Activated naive CD8-positive, alpha-beta T cell treated with anti-CD3 and anti-CD28 coated beads, Interleukin-2, amount 10 ng/mL, durations not matched to agents 7 days and 5 days (primary cell): ENCODE measurements at regions not wholly inside any gene's neighbourhood (a gene's known extent, or its start where the extent isn't known, plus 50 kb on each side); places are given as distances from the start of the nearest gene placed in this dataset.
"Not testable (repeated sequence)": the region's sequence is repeated elsewhere in the genome, so short reads cannot be mapped to it uniquely, and the experiment has no call there.

Source experiments
- ATAC-seq: fragments of 150-1000 bp; cut with Tn5 transposase; one replicate; pipeline ENCODE4 v1.10.0; 2021; ENCODE audit warnings: low read depth, moderate library complexity
- POLR2A ChIA-PET: fragments of 350-600 bp; sonication (Branson Sonifier 250); formaldehyde crosslinking; loops from one replicate; lab custom pipeline; 2021; ENCODE audit warnings: antibody characterized with exemption; lab: Charles Lee
- DNase-seq: peaks from one replicate; pipeline ENCODE4 v3.0.0; 2021
- H3K27ac Mint-ChIP-seq: one replicate; pipeline ENCODE4 v1.8.0; 2022; ENCODE audit warnings: mild to moderate bottlenecking, mixed read lengths
- H3K27me3 Mint-ChIP-seq: one replicate; pipeline ENCODE4 v1.8.0; 2022; ENCODE audit warnings: mild to moderate bottlenecking, moderate library complexity, mixed read lengths
- H3K36me3 Mint-ChIP-seq: one replicate; pipeline ENCODE4 v1.8.0; 2021; ENCODE audit warnings: mild to moderate bottlenecking, mixed read lengths
- H3K4me1 Mint-ChIP-seq: one replicate; pipeline ENCODE4 v1.8.0; 2021; ENCODE audit warnings: mixed read lengths
- H3K4me3 Mint-ChIP-seq: one replicate; pipeline ENCODE4 v1.8.0; 2022; ENCODE audit warnings: mild to moderate bottlenecking, moderate library complexity, mixed read lengths
- H3K9me3 Mint-ChIP-seq: one replicate; pipeline ENCODE4 v1.8.0; 2021; ENCODE audit warnings: mixed read lengths

DNA sequence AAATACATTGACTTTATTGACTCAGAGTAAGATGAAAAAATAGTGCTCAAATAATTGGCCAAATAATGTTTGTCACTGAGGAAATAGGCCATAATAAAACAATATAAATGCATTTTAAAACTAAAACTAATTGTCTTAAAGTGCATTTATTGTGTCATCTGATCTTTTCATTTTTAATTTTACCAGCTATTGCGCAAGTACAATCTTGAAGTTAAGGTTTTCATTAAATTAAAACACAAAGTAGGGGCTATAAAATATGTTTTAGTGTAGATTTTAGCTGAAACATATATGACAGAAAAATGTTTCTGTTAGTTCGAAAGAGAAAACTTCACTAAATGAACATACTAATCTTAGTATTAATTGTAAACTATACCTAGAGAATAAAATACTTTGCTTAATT is 832.8 kb downstream of the FSCB start:
- Mint-ChIP-seq H3K4me1 (no peaks in the 10 kb centered on the region), H3K27ac (no peak overlapping the region), H3K27me3 (no peaks in the 10 kb centered on the region), H3K4me3 (no peak overlapping the region), H3K36me3 (no peaks in the 10 kb centered on the region), H3K9me3 (peaks cover 3% of the 10 kb centered on the region)
- DNase-seq, result no peak
- no peak for ATAC-seq
- POLR2A ChIA-PET, result no interaction called here

- H3K27me3 Mint-ChIP-seq, result no peaks in the 10 kb centered on the region
- POLR2A ChIA-PET, result no interaction called here
- no peak overlapping the region for H3K27ac Mint-ChIP-seq
- peaks cover 11% of the 10 kb centered on the region for H3K9me3 Mint-ChIP-seq
- H3K4me1 Mint-ChIP-seq, result no peaks in the 10 kb centered on the region
- no peak for DNase-seq
- no peak for ATAC-seq
- no peak overlapping the region for H3K4me3 Mint-ChIP-seq
- no peaks in the 10 kb centered on the region for H3K36me3 Mint-ChIP-seq
Measured at GRCh38 chr14:43671716-43672485, 835.2 kb downstream of the FSCB start.

- POLR2A ChIA-PET, result no interaction called here
- no peak for ATAC-seq
- Mint-ChIP-seq H3K36me3 (no peaks in the 10 kb centered on the region), H3K27me3 (no peaks in the 10 kb centered on the region), H3K4me1 (no peaks in the 10 kb centered on the region), H3K9me3 (peaks cover 12% of the 10 kb centered on the region), H3K4me3 (no peak overlapping the region), H3K27ac (no peak overlapping the region)
- no peak for DNase-seq
Measured at GRCh38 chr14:43669355-43669754, 837.7 kb downstream of the FSCB start.

DNA sequence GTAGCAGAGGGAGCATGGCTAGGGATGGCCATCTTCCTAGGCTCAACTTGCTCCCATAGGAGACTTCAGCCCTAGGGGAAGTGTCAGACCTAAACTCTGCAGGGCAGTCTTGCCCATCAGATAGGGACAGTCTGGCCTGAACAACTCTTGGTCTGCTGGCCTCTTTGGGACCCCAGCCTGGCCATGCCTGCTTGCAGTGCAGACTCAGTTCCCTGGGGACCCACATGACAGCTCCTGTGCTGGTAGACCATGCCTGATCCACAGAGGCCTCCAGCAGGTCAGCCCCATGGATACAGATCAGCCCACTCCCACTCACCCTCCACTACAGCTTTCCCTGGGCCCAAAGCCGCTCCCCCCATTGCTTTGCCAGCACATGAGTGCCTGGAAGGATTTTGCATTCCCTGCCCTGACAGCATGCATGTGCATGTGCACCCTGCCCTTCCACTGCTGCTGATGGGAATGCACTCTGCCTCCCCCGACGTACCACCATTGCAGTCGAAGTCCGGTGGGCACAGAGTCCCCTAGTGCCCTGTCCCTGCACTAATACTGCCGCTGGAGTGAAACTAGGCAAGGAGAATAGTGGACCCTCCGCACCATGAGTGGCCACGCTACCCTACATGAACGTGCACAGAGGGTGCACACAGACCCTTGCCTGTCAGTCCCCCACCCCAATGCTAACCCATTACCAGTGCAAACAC is 841.4 kb downstream of the FSCB start:
- POLR2A ChIA-PET, result no interaction called here
- H3K9me3 Mint-ChIP-seq, result peaks cover 12% of the 10 kb centered on the region
- ATAC-seq (no peak), DNase-seq (no peak)
- no peaks in the 10 kb centered on the region for H3K4me1 Mint-ChIP-seq
- no peak overlapping the region for H3K27ac Mint-ChIP-seq
- no peaks in the 10 kb centered on the region for H3K27me3 Mint-ChIP-seq
- H3K36me3 Mint-ChIP-seq, result no peaks in the 10 kb centered on the region
- no peak overlapping the region for H3K4me3 Mint-ChIP-seq

DNA sequence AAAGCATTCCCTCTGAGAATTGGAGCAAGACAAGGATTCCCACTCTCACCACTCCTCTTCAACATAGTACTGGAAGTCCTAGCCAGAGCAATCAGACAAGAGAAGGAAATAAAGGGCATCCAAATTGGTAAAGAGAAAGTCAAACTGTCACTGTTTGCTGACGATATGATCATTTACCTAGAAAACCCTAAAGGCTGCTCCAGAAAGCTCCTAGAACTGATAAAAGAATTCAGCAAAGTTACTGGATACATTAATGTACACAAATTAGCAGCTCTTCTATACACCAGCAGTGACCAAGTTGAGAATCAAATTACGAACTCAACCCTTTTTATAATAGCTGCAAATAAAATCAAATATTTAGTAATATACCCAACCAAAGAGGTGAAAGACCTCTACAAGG is 851.9 kb downstream of the FSCB start:
- H3K4me1 Mint-ChIP-seq, POLR2A ChIA-PET, DNase-seq, H3K9me3 Mint-ChIP-seq, H3K4me3 Mint-ChIP-seq, H3K27ac Mint-ChIP-seq, ATAC-seq, H3K27me3 Mint-ChIP-seq, H3K36me3 Mint-ChIP-seq: not testable (repeated sequence)

GRCh38 chr14:43651896-43652295 is 855.2 kb downstream of the FSCB start:
- Mint-ChIP-seq H3K36me3 (no peaks in the 10 kb centered on the region), H3K4me1 (no peaks in the 10 kb centered on the region), H3K27ac (no peak overlapping the region), H3K4me3 (no peak overlapping the region), H3K9me3 (peaks cover 9% of the 10 kb centered on the region), H3K27me3 (no peaks in the 10 kb centered on the region)
- POLR2A ChIA-PET, result no interaction called here
- DNase-seq (no peak), ATAC-seq (no peak)

GRCh38 chr14:43651185-43651787 is 855.8 kb downstream of the FSCB start:
- ATAC-seq (no peak), DNase-seq (no peak)
- peaks cover 9% of the 10 kb centered on the region for H3K9me3 Mint-ChIP-seq
- POLR2A ChIA-PET, result no interaction called here
- no peak overlapping the region for H3K4me3 Mint-ChIP-seq
- no peak overlapping the region for H3K27ac Mint-ChIP-seq
- no peaks in the 10 kb centered on the region for H3K4me1 Mint-ChIP-seq
- no peaks in the 10 kb centered on the region for H3K27me3 Mint-ChIP-seq
- no peaks in the 10 kb centered on the region for H3K36me3 Mint-ChIP-seq

DNA sequence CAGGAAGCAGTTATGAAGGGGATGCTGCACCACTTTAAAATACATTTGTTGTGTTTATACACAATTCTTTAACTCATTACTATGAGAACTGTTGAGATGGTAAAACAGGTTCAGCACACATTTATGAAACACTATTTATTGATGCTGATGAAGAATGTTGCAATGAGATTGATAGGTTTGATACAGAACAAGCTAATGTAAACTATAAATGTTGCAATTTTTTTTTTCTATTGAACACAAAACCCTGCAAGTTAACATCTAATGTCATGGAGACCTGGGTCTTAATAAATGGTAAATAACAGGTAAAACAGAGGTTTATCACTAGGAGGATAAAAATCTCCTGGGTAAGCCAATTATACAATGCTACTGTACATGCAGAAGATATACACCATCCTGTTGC is 857.6 kb downstream of the FSCB start:
- Mint-ChIP-seq H3K4me1 (no peaks in the 10 kb centered on the region), H3K4me3 (no peak overlapping the region), H3K27ac (no peak overlapping the region), H3K27me3 (no peaks in the 10 kb centered on the region), H3K36me3 (no peaks in the 10 kb centered on the region), H3K9me3 (peaks cover 9% of the 10 kb centered on the region)
- no peak for DNase-seq
- no peak for ATAC-seq
- POLR2A ChIA-PET, result no interaction called here

DNA sequence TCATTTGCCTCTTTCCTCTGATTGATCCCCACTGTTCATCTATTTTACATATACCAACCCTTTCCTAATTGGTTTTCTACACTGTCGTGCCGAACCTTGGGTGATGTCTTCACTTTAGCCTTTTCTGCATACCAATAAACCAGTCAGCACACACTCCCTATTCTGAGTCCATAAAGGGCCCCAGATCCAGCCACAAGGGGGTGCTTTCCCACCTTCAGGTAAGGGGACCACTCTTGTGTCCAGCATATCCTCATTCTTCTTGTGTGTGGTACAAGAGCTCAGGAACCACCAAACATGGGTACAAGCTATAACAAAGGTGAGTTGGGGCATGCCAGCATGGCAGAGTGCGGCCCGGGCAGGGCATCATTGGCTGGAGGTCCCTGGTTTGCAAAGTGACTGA is 859.8 kb downstream of the FSCB start:
- no peak overlapping the region for H3K27ac Mint-ChIP-seq
- H3K4me1 Mint-ChIP-seq, result no peaks in the 10 kb centered on the region
- ATAC-seq (no peak), DNase-seq (no peak)
- H3K27me3 Mint-ChIP-seq, result no peaks in the 10 kb centered on the region
- H3K36me3 Mint-ChIP-seq, result no peaks in the 10 kb centered on the region
- POLR2A ChIA-PET, result no interaction called here
- no peak overlapping the region for H3K4me3 Mint-ChIP-seq
- peaks cover 7% of the 10 kb centered on the region for H3K9me3 Mint-ChIP-seq

- ATAC-seq, result no peak
- H3K27me3 Mint-ChIP-seq, result no peaks in the 10 kb centered on the region
- no peak overlapping the region for H3K27ac Mint-ChIP-seq
- POLR2A ChIA-PET, result no interaction called here
- DNase-seq, result no peak
- H3K36me3 Mint-ChIP-seq, result no peaks in the 10 kb centered on the region
- H3K9me3 Mint-ChIP-seq, result peaks cover 2% of the 10 kb centered on the region
- no peaks in the 10 kb centered on the region for H3K4me1 Mint-ChIP-seq
- no peak overlapping the region for H3K4me3 Mint-ChIP-seq
Measured at GRCh38 chr14:43640718-43641267, 866.3 kb downstream of the FSCB start.

- Mint-ChIP-seq H3K4me1 (no peaks in the 10 kb centered on the region), H3K9me3 (peaks cover 1% of the 10 kb centered on the region), H3K27ac (no peak overlapping the region), H3K4me3 (no peak overlapping the region), H3K36me3 (no peaks in the 10 kb centered on the region), H3K27me3 (no peaks in the 10 kb centered on the region)
- POLR2A ChIA-PET, result no interaction called here
- ATAC-seq (no peak), DNase-seq (no peak)
Measured at GRCh38 chr14:43625294-43625693, 881.8 kb downstream of the FSCB start.

- peaks cover 5% of the 10 kb centered on the region for H3K9me3 Mint-ChIP-seq
- ATAC-seq (no peak), DNase-seq (no peak)
- H3K36me3 Mint-ChIP-seq, result no peaks in the 10 kb centered on the region
- no peaks in the 10 kb centered on the region for H3K27me3 Mint-ChIP-seq
- no peaks in the 10 kb centered on the region for H3K4me1 Mint-ChIP-seq
- no peak overlapping the region for H3K4me3 Mint-ChIP-seq
- POLR2A ChIA-PET, result no interaction called here
- H3K27ac Mint-ChIP-seq, result no peak overlapping the region
Measured at GRCh38 chr14:43621282-43621681, 885.8 kb downstream of the FSCB start.

GRCh38 chr14:43595096-43595772 is 911.8 kb downstream of the FSCB start:
- Mint-ChIP-seq H3K9me3 (no peaks in the 10 kb centered on the region), H3K27ac (no peak overlapping the region), H3K4me1 (no peaks in the 10 kb centered on the region), H3K4me3 (no peak overlapping the region), H3K27me3 (no peaks in the 10 kb centered on the region), H3K36me3 (no peaks in the 10 kb centered on the region)
- DNase-seq, result no peak
- POLR2A ChIA-PET, result no interaction called here
- no peak for ATAC-seq
